ENCODE measurements at regions not wholly inside any gene's neighbourhood (a gene's known extent, or its start where the extent isn't known, plus 50 kb on each side); places are given as distances from the start of the nearest gene placed in this dataset.

- Histone ChIP-seq H3K36me3 (no peaks in the 10 kb centered on the region), H3K9me3 (no peaks in the 10 kb centered on the region), H3K4me1 (no peaks in the 10 kb centered on the region), H3K27me3 (no peaks in the 10 kb centered on the region), H3K27ac (no peak overlapping the region), H3K4me3 (no peak overlapping the region)
- WGBS, 2 donors, result 75 to 78% methylated on average over 2 of the region's 2 CpGs
- TF ChIP-seq EP300 (IDR thresholded peaks at IDR 0.05) (no peak), POLR2A (IDR thresholded peaks at IDR 0.05) (no peak)
- TF ChIP-seq, protein P1, sequence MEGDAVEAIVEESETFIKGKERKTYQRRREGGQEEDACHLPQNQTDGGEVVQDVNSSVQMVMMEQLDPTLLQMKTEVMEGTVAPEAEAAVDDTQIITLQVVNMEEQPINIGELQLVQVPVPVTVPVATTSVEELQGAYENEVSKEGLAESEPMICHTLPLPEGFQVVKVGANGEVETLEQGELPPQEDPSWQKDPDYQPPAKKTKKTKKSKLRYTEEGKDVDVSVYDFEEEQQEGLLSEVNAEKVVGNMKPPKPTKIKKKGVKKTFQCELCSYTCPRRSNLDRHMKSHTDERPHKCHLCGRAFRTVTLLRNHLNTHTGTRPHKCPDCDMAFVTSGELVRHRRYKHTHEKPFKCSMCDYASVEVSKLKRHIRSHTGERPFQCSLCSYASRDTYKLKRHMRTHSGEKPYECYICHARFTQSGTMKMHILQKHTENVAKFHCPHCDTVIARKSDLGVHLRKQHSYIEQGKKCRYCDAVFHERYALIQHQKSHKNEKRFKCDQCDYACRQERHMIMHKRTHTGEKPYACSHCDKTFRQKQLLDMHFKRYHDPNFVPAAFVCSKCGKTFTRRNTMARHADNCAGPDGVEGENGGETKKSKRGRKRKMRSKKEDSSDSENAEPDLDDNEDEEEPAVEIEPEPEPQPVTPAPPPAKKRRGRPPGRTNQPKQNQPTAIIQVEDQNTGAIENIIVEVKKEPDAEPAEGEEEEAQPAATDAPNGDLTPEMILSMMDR (IDR thresholded peaks at IDR 0.05), result no peak
- no peak for DNase-seq (ENCODE audit: low spot score in 2 of 2)
These were observed 206.8 kb downstream of the TINAG start for GRCh38 chr6:54515013-54515412.

DNA sequence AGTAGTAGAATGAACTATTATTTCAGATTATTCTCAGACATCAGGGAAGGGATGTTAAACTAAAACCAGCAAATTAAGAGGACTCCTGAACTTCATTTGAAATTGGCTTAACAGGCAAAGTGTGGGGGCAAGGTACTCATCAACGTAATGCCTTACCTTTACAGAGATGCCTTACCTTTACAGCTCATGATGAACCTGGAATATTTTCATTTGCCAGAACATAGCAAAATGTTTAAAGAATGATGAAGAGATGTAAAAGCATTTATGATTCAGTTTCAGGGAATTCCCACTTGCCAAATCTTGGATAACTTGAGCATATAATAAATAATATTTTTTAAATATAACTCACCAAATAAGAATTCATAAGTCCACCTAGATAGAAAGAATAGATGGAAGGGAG lies 207.5 kb downstream of the TINAG start:
- Histone ChIP-seq H3K4me1 (no peaks in the 10 kb centered on the region), H3K36me3 (no peaks in the 10 kb centered on the region), H3K4me3 (no peak overlapping the region), H3K9me3 (no peaks in the 10 kb centered on the region), H3K27me3 (no peaks in the 10 kb centered on the region), H3K27ac (no peak overlapping the region)
- TF ChIP-seq, protein P1 (IDR thresholded peaks at IDR 0.05), result no peak
- TF ChIP-seq EP300 (IDR thresholded peaks at IDR 0.05), result no peak
- no peak for DNase-seq (ENCODE audit: low spot score in 2 of 2)
- WGBS, 2 donors, result 76 to 89% methylated on average over 1 of the region's 1 CpG

DNA sequence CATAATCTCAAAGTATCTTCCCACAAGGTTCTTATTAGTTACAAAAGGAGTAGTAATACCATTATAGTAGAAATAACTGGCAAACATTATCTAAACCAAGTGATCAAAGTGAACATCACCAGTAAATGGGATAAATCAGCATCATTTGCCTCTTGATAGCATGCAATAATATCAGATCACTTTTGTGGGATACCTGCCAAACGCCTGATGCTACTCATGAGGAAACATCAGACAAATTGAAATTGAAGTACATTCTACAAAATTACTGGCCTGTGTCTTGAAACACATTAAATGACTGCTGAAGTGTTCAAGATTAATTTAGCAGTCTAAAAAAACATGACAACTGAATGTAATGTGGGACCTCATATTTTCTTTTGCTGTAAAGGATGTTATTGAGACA lies 208.1 kb downstream of the TINAG start:
- 61 to 67% methylated on average over 1 of the region's 1 CpG for WGBS, 2 donors
- H3K4me1 ChIP-seq, result no peaks in the 10 kb centered on the region
- H3K9me3 ChIP-seq, result no peaks in the 10 kb centered on the region
- TF ChIP-seq EP300 (IDR thresholded peaks at IDR 0.05), result no peak
- TF ChIP-seq, protein P1 (IDR thresholded peaks at IDR 0.05), result no peak
- TF ChIP-seq POLR2A (IDR thresholded peaks at IDR 0.05), result no peak
- no peak for DNase-seq (ENCODE audit: low spot score in 2 of 2)
- H3K4me3 ChIP-seq, result no peak overlapping the region
- H3K36me3 ChIP-seq, result no peaks in the 10 kb centered on the region
- no peaks in the 10 kb centered on the region for H3K27me3 ChIP-seq
- H3K27ac ChIP-seq, result no peak overlapping the region

GRCh38 chr6:54519161-54519560 lies 210.9 kb downstream of the TINAG start:
- TF ChIP-seq, protein P1 (IDR thresholded peaks at IDR 0.05), result no peak
- TF ChIP-seq EP300 (IDR thresholded peaks at IDR 0.05) (no peak), POLR2A (IDR thresholded peaks at IDR 0.05) (no peak)
- DNase-seq (ENCODE audit: low spot score in 2 of 2), result no peak
- no peaks in the 10 kb centered on the region for H3K9me3 ChIP-seq
- no peaks in the 10 kb centered on the region for H3K36me3 ChIP-seq
- no peak overlapping the region for H3K27ac ChIP-seq
- H3K27me3 ChIP-seq, result no peaks in the 10 kb centered on the region
- H3K4me3 ChIP-seq, result no peak overlapping the region
- no peaks in the 10 kb centered on the region for H3K4me1 ChIP-seq
- WGBS, 2 donors, result 53 to 61% methylated on average over 3 of the region's 3 CpGs

DNA sequence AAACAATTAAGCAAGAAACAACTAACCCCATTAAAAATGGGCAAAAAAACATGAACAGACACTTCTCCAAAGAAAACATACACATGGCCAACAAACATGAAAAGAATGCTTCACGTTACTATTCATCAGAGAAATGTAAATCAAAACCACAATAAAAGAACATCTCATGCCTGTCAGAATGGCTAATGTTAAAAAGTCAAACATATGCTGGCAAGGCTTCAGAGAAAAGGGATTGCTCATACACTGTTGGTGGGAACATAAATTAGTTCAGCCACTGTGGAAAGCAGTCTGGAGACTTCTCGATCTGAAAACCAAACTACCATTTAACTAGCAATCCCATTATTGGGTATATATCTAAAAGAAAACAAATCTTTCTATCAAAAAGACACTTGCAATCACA lies 217.5 kb downstream of the TINAG start:
- H3K27ac ChIP-seq, result no peak overlapping the region
- DNase-seq (ENCODE audit: low spot score in 2 of 2), result no peak
- H3K36me3 ChIP-seq, result no peaks in the 10 kb centered on the region
- H3K4me1 ChIP-seq, result no peaks in the 10 kb centered on the region
- 43 to 51% methylated on average over 2 of the region's 2 CpGs for WGBS, 2 donors
- TF ChIP-seq POLR2A (IDR thresholded peaks at IDR 0.05) (no peak), EP300 (IDR thresholded peaks at IDR 0.05) (no peak)
- TF ChIP-seq, protein P1 (IDR thresholded peaks at IDR 0.05), result no peak
- no peak overlapping the region for H3K4me3 ChIP-seq
- H3K27me3 ChIP-seq, result no peaks in the 10 kb centered on the region
- H3K9me3 ChIP-seq, result peaks cover 0 to 9% (median 0%) of the 10 kb centered on the region in 4 donors

Data from tibial nerve (tissue), 4 donors.